ENCODE measurements at regions not wholly inside any gene's neighbourhood (a gene's known extent, or its start where the extent isn't known, plus 50 kb on each side); places are given as distances from the start of the nearest gene placed in this dataset.

- TF ChIP-seq CTCF (IDR thresholded peaks at IDR 0.05): no peak
- no peak for TF ChIP-seq ZFX (IDR thresholded peaks at IDR 0.05; ENCODE audit: borderline replicate concordance)
These were observed 118.8 kb downstream of the AXIN2 start for GRCh38 chr17:65442691-65443090.

Data from 22Rv1 (cell line).